NAMALWA (cell line): ENCODE measurements at regions not wholly inside any gene's neighbourhood (a gene's known extent, or its start where the extent isn't known, plus 50 kb on each side); places are given as distances from the start of the nearest gene placed in this dataset.

ENCODE experiments used
- DNase-seq: peaks from one replicate; pipeline ENCODE4 v3.0.0-alpha.2; 2015; ENCODE audit warnings: low spot score

- no peak for DNase-seq
Measured at GRCh38 chrX:97666890-97667289, 783.2 kb downstream of the RPA4 start.

- no peak for DNase-seq
Measured at GRCh38 chrX:97668126-97668525, 784.4 kb downstream of the RPA4 start.

GRCh38 chrX:97672138-97672537, 788.4 kb downstream of the RPA4 start:
- DNase-seq: no peak

- DNase-seq: no peak
Measured at GRCh38 chrX:97672608-97673007, 788.9 kb downstream of the RPA4 start.

- DNase-seq: no peak
Measured at GRCh38 chrX:97673135-97673534, 789.4 kb downstream of the RPA4 start.

GRCh38 chrX:97682991-97683840, 799.5 kb downstream of the RPA4 start:
- DNase-seq: no peak

GRCh38 chrX:97685753-97686152, 802.0 kb downstream of the RPA4 start:
- peak; percentile 43 for DNase-seq

- DNase-seq: no peak
Measured at GRCh38 chrX:97691901-97692455, 808.3 kb downstream of the RPA4 start.

GRCh38 chrX:97692575-97692974, 808.9 kb downstream of the RPA4 start:
- no peak for DNase-seq

- DNase-seq: no peak
Measured at GRCh38 chrX:97700547-97700946, 816.8 kb downstream of the RPA4 start.

- no peak for DNase-seq
Measured at GRCh38 chrX:97704474-97704873, 820.8 kb downstream of the RPA4 start.

GRCh38 chrX:97704881-97705280, 821.2 kb downstream of the RPA4 start:
- no peak for DNase-seq

- no peak for DNase-seq
Measured at GRCh38 chrX:97705936-97706335, 822.2 kb downstream of the RPA4 start.

- DNase-seq: no peak
Measured at GRCh38 chrX:97714072-97714471, 830.4 kb downstream of the RPA4 start.

- no peak for DNase-seq
Measured at GRCh38 chrX:97728215-97728614, 844.5 kb downstream of the RPA4 start.

- no peak for DNase-seq
Measured at GRCh38 chrX:97740044-97740443, 856.3 kb downstream of the RPA4 start.

GRCh38 chrX:97740886-97741285, 857.2 kb downstream of the RPA4 start:
- DNase-seq: no peak

GRCh38 chrX:97743014-97743413, 859.3 kb downstream of the RPA4 start:
- DNase-seq: peak; percentile 18

GRCh38 chrX:97747346-97747745, 863.6 kb downstream of the RPA4 start:
- no peak for DNase-seq

GRCh38 chrX:97751016-97751415, 867.3 kb downstream of the RPA4 start:
- DNase-seq: no peak

GRCh38 chrX:97751735-97752134, 868.0 kb downstream of the RPA4 start:
- DNase-seq: no peak

- DNase-seq: no peak
Measured at GRCh38 chrX:97756879-97757278, 873.2 kb downstream of the RPA4 start.

GRCh38 chrX:97763391-97763790, 879.7 kb downstream of the RPA4 start:
- no peak for DNase-seq

- no peak for DNase-seq
Measured at GRCh38 chrX:97763981-97764380, 880.3 kb downstream of the RPA4 start.
